CD4-positive, alpha-beta T cell (primary cell): ENCODE measurements at regions not wholly inside any gene's neighbourhood (a gene's known extent, or its start where the extent isn't known, plus 50 kb on each side); places are given as distances from the start of the nearest gene placed in this dataset.

ENCODE experiments used
- ATAC-seq: fragments of 200-7000 bp; cut with Tn5 transposase; one replicate; pipeline ENCODE4 v1.10.0; 2022; ENCODE audit warnings: mild to moderate bottlenecking; ENCODE audit not compliant: poor library complexity
- CTCF ChIA-PET: fragments of 350-600 bp; sonication (Branson Sonifier 250); formaldehyde crosslinking; loops from one replicate; lab custom pipeline; 2021; ENCODE audit warnings: antibody characterized with exemption, inconsistent platforms; lab: Charles Lee
- POLR2A ChIA-PET: fragments of 350-600 bp; sonication (Branson Sonifier 250); formaldehyde crosslinking; loops from one replicate; lab custom pipeline; 2021; ENCODE audit warnings: antibody characterized with exemption, inconsistent platforms; lab: Charles Lee
- DNase-seq, 14 experiments: peaks; one replicate each; pipeline ENCODE4 v3.0.0-alpha.2; 2013 to 2020; ENCODE audit warnings: mixed read lengths in 2 of 14
- H3K27ac ChIP-seq, 2 donors: one replicate each; pipeline versions ENCODE4 v1.5.1 to v1.7.0; 2013; ENCODE audit warnings: low read length in 2 of 2, low read depth in 1 of 2, mild to moderate bottlenecking in 1 of 2
- H3K27me3 ChIP-seq, 2 experiments: 1 replicate in 1 of 2; 2 replicates in 1 of 2; pipeline versions ENCODE4 v1.6.1 to v1.7.0; 2013; ENCODE audit warnings: low read length in 2 of 2, control low read depth in 1 of 2, mild to moderate bottlenecking in 1 of 2, moderate library complexity in 1 of 2; ENCODE audit not compliant: insufficient read depth in 2 of 2, control insufficient read depth in 1 of 2
- H3K36me3 ChIP-seq: one replicate; pipeline ENCODE4 v1.6.1; 2013; ENCODE audit warnings: low read length, control low read depth; ENCODE audit not compliant: insufficient read depth
- H3K4me1 ChIP-seq: one replicate; pipeline ENCODE4 v1.6.1; 2013; ENCODE audit warnings: low read length, control low read depth; ENCODE audit not compliant: insufficient read depth
- H3K4me3 ChIP-seq: one replicate; pipeline ENCODE4 v1.5.1; 2013; ENCODE audit warnings: mild to moderate bottlenecking, low read length, moderate library complexity
- H3K9me3 ChIP-seq, 2 experiments: 1 replicate in 1 of 2; 2 replicates in 1 of 2; pipeline versions ENCODE4 v1.6.1 to v1.7.0; 2013; ENCODE audit warnings: low read length in 2 of 2, mild to moderate bottlenecking in 2 of 2, control low read depth in 1 of 2, moderate library complexity in 1 of 2; ENCODE audit not compliant: control insufficient read depth in 1 of 2, insufficient read depth in 1 of 2
- H3K27ac Mint-ChIP-seq: one replicate; pipeline ENCODE4 v1.8.0; 2020; ENCODE audit warnings: mixed read lengths
- H3K27me3 Mint-ChIP-seq: one replicate; pipeline ENCODE4 v1.8.0; 2021; ENCODE audit warnings: mixed read lengths
- H3K36me3 Mint-ChIP-seq: one replicate; pipeline ENCODE4 v1.8.0; 2021; ENCODE audit warnings: low read depth, mixed read lengths
- H3K4me1 Mint-ChIP-seq: one replicate; pipeline ENCODE4 v1.8.0; 2021; ENCODE audit warnings: low read depth, mixed read lengths
- H3K4me3 Mint-ChIP-seq: one replicate; pipeline ENCODE4 v1.8.0; 2020; ENCODE audit warnings: mild to moderate bottlenecking, mixed read lengths
- H3K9me3 Mint-ChIP-seq: one replicate; pipeline ENCODE4 v1.8.0; 2020; ENCODE audit warnings: mixed read lengths
- intact Hi-C, 2 experiments: fragments of 100-400 bp; cut with DNase I in 1 of 2; cut with micrococcal nuclease in 1 of 2; formaldehyde crosslinking; loops; one replicate each; pipeline versions ENCODE4 v1.15.1 to v1.9.0; 2023 to 2025; cut with DNase I, micrococcal nuclease
- TF ChIP-seq, protein P1 (sequence below): fragments of 200-600 bp; IDR thresholded peaks from one replicate; pipeline ENCODE4 v1.8.0; 2022; ENCODE audit warnings: antibody characterized with exemption, mild to moderate bottlenecking

DNA sequence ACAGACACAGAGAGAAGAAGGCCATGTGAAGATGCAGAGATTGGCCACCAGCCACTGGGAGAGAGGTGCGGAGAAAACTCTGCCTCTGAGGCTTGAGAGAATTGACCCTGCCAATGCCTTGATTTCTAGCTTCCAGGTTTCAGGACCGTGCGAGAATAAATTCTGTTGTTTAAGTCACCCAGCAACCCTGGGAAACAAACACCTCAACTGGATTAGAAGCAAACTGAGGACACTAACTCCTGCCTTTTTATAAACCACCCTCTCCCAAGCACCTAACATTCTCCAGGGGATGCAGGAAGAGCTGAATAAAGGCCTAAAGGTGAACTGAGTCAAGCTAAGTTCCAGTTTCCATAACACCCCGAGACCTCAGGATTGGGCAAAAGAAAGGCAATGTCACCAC lies 136.1 kb downstream of the ANKRD60 start:
- no peaks in the 10 kb centered on the region for H3K9me3 ChIP-seq
- Mint-ChIP-seq H3K4me1 (no peaks in the 10 kb centered on the region), H3K36me3 (no peaks in the 10 kb centered on the region), H3K27me3 (peaks cover 14% of the 10 kb centered on the region), H3K9me3 (no peaks in the 10 kb centered on the region), H3K4me3 (no peak overlapping the region), H3K27ac (no peak overlapping the region)
- H3K4me1 ChIP-seq, result no peaks in the 10 kb centered on the region
- no peaks in the 10 kb centered on the region for H3K36me3 ChIP-seq
- no peak overlapping the region for H3K4me3 ChIP-seq
- DNase-seq (no peak), ATAC-seq (no peak)
- TF ChIP-seq, protein P1, sequence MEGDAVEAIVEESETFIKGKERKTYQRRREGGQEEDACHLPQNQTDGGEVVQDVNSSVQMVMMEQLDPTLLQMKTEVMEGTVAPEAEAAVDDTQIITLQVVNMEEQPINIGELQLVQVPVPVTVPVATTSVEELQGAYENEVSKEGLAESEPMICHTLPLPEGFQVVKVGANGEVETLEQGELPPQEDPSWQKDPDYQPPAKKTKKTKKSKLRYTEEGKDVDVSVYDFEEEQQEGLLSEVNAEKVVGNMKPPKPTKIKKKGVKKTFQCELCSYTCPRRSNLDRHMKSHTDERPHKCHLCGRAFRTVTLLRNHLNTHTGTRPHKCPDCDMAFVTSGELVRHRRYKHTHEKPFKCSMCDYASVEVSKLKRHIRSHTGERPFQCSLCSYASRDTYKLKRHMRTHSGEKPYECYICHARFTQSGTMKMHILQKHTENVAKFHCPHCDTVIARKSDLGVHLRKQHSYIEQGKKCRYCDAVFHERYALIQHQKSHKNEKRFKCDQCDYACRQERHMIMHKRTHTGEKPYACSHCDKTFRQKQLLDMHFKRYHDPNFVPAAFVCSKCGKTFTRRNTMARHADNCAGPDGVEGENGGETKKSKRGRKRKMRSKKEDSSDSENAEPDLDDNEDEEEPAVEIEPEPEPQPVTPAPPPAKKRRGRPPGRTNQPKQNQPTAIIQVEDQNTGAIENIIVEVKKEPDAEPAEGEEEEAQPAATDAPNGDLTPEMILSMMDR, result no peak
- H3K27ac ChIP-seq, result no peak overlapping the region
- intact Hi-C loops, result loop anchor here in 1 of 2 experiments (5.0 kb wide), 1 partner anchor 425 kb away; no protein-coding TSS in a partner anchor
- H3K27me3 ChIP-seq, result no peaks in the 10 kb centered on the region
- CTCF ChIA-PET, result no interaction called here
- POLR2A ChIA-PET, result no interaction called here

DNA sequence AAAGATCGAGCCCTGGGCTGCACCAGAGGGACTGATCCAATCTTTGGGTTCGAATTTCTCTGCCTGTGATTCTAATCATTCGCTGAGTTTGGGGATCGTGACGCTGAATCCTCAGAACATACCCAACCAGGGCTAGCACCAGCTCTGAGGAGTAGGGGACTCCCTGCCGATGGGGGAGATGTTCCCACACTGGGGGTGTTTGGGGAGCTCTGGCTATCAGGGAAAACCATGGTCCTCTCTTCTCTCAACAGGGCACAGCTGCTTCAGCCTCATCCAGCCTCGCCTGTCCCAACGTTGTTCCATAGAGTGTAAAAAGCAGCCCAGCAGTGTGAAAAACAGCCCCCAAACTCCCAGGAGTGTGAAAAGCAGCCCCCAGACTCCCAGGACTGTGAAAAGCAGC lies 136.6 kb downstream of the ANKRD60 start:
- no peak for DNase-seq
- Histone ChIP-seq H3K36me3 (no peaks in the 10 kb centered on the region), H3K9me3 (no peaks in the 10 kb centered on the region), H3K4me3 (no peak overlapping the region), H3K27ac (no peak overlapping the region), H3K27me3 (no peaks in the 10 kb centered on the region), H3K4me1 (no peaks in the 10 kb centered on the region)
- no peak for ATAC-seq
- Mint-ChIP-seq H3K27me3 (peaks cover 14% of the 10 kb centered on the region), H3K4me1 (no peaks in the 10 kb centered on the region), H3K9me3 (no peaks in the 10 kb centered on the region), H3K27ac (no peak overlapping the region), H3K36me3 (no peaks in the 10 kb centered on the region), H3K4me3 (no peak overlapping the region)
- TF ChIP-seq, protein P1, result no peak
- intact Hi-C loops, result loop anchor here in 1 of 2 experiments (5.0 kb wide), 1 partner anchor 425 kb away; no protein-coding TSS in a partner anchor
- ChIA-PET CTCF (no interaction called here), POLR2A (no interaction called here)

DNA sequence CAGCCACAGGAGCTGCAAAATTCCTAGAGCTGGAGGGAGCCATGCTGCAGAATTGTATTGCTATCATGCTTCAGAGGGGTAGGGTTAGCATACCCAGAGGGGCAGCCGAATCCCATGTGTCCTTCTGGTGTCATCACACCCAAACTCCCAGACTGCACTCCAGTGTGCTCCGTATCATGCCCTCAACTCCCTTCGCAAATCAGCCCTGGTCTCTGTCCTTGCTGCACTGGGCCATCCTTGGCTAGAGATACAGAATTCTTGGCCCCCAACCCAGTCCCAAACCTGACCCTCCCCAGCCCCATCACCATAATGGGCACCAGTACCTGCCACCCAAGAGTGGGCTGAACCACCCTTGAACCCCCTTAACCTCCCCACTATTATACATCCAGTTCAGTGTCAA lies 138.3 kb downstream of the ANKRD60 start:
- Mint-ChIP-seq H3K4me1 (no peaks in the 10 kb centered on the region), H3K4me3 (no peak overlapping the region), H3K36me3 (no peaks in the 10 kb centered on the region), H3K27ac (no peak overlapping the region), H3K9me3 (no peaks in the 10 kb centered on the region), H3K27me3 (peaks cover 14% of the 10 kb centered on the region)
- no peaks in the 10 kb centered on the region for H3K27me3 ChIP-seq
- no peak overlapping the region for H3K27ac ChIP-seq
- TF ChIP-seq, protein P1, result no peak
- H3K36me3 ChIP-seq, result no peaks in the 10 kb centered on the region
- no peak for DNase-seq
- ChIA-PET CTCF (no interaction called here), POLR2A (no interaction called here)
- no peaks in the 10 kb centered on the region for H3K4me1 ChIP-seq
- no peaks in the 10 kb centered on the region for H3K9me3 ChIP-seq
- ATAC-seq, result no peak
- no peak overlapping the region for H3K4me3 ChIP-seq
- intact Hi-C loops, result loop anchor here in 1 of 2 experiments (5.0 kb wide), 1 partner anchor 423 kb away; no protein-coding TSS in a partner anchor
